K562 (cell line): ENCODE measurements at regions not wholly inside any gene's neighbourhood (a gene's known extent, or its start where the extent isn't known, plus 50 kb on each side); places are given as distances from the start of the nearest gene placed in this dataset.

ENCODE experiments used
- ATAC-seq: fragments of 200-7000 bp; cut with Tn5 transposase; 3 replicates; pipeline ENCODE4 v1.9.1; 2020; ENCODE audit warnings: moderate library complexity
- BruUV-seq: library from RNA; stranded (reverse); fragments of 400-500 nt; replicated peaks from 2 replicates; lab custom pipeline; 2021; lab: Mats Ljungman, UMichigan
- CTCF ChIA-PET: fragments of 300-600 bp; formaldehyde crosslinking; extraction: SDS; loops from one replicate; lab custom pipeline; 2021; ENCODE audit warnings: low intra/inter-chr PET ratio; lab: Yijun Ruan, JAX
- POLR2A ChIA-PET: fragments of 300-600, 350-650 bp; sonication (Branson Sonifier 250); formaldehyde crosslinking; extraction: SDS; loops from one replicate; lab custom pipeline; 2021; ENCODE audit warnings: antibody characterized with exemption, inconsistent platforms; lab: Yijun Ruan, JAX
- DNase-seq, 4 experiments: peaks; one replicate each; pipeline versions ENCODE4 v3.0.0 to v3.0.0-alpha.2; 2011 to 2018; ENCODE audit warnings: low spot score in 3 of 4, mixed read lengths in 3 of 4; ENCODE audit errors: extremely low read depth in 1 of 4
- FAIRE-seq: peaks from 2 replicates; lab custom pipeline; 2011; peaks lifted over from hg19 to GRCh38; lab: Jason Lieb, UNC
- H2AFZ ChIP-seq: 2 replicates; pipeline ENCODE4 v1.6.0; 2011; ENCODE audit warnings: low read depth, low read length, control low read depth, inconsistent platforms
- H3K27ac ChIP-seq: fragments of 200-600 bp; 3 replicates; pipeline ENCODE4 v1.8.0; 2011; ENCODE audit warnings: low read depth, mild to moderate bottlenecking, control low read depth, inconsistent platforms, low read length, moderate library complexity, mixed read lengths; ENCODE audit errors: extremely low read depth
- H3K27me3 ChIP-seq, 2 experiments: fragments of 300-600 bp in 1 of 2; 2 replicates in 1 of 2; 3 replicates in 1 of 2; pipeline versions ENCODE4 v1.6.0 to v1.8.0; 2011; ENCODE audit warnings: inconsistent platforms in 2 of 2, low read length in 2 of 2, mild to moderate bottlenecking in 1 of 2, mixed read lengths in 1 of 2, moderate library complexity in 1 of 2; ENCODE audit not compliant: control insufficient read depth in 2 of 2, insufficient read depth in 2 of 2
- H3K36me3 ChIP-seq: fragments of 300-600 bp; 3 replicates; pipeline ENCODE4 v1.8.0; 2011; ENCODE audit warnings: mild to moderate bottlenecking, low read length, inconsistent platforms; ENCODE audit not compliant: control insufficient read depth, insufficient read depth
- H3K4me1 ChIP-seq, 2 experiments: fragments of 200-600 bp in 1 of 2; replicated peaks in 1 of 2; 2 replicates in 1 of 2; 3 replicates in 1 of 2; pipeline versions ENCODE4 v1.5.1 to v1.8.0; 2011; ENCODE audit warnings: inconsistent platforms in 2 of 2, low read length in 2 of 2, mild to moderate bottlenecking in 1 of 2, mixed read lengths in 1 of 2, moderate library complexity in 1 of 2; ENCODE audit not compliant: control insufficient read depth in 2 of 2, insufficient read depth in 2 of 2
- H3K4me2 ChIP-seq: 2 replicates; pipeline ENCODE4 v1.6.1; 2011; ENCODE audit warnings: low read length, control low read depth, inconsistent platforms, mixed read lengths; ENCODE audit not compliant: insufficient read depth
- H3K4me3 ChIP-seq: fragments of 200-600 bp; sonication (generic), shearing (Covaris generic); 2 replicates; pipeline ENCODE4 v1.5.1; 2016; ENCODE audit warnings: control low read depth, inconsistent platforms
- H3K79me2 ChIP-seq: fragments of 200-600 bp; 3 replicates; pipeline ENCODE4 v1.8.0; 2011; ENCODE audit warnings: low read length, inconsistent platforms; ENCODE audit not compliant: control insufficient read depth, insufficient read depth
- H3K9ac ChIP-seq, 2 experiments: 2 replicates each; pipeline versions ENCODE4 v1.6.0 to v1.6.1; 2011; ENCODE audit warnings: low read depth in 2 of 2, low read length in 2 of 2, control low read depth in 1 of 2, inconsistent platforms in 1 of 2, mild to moderate bottlenecking in 1 of 2, mixed read lengths in 1 of 2; ENCODE audit not compliant: insufficient read depth in 1 of 2
- H3K9me1 ChIP-seq: one replicate; pipeline ENCODE4 v1.6.0; 2011; ENCODE audit warnings: inconsistent platforms, mild to moderate bottlenecking, low read length, moderate library complexity; ENCODE audit not compliant: control insufficient read depth, insufficient read depth
- H3K9me3 ChIP-seq: replicated peaks from 2 replicates; pipeline ENCODE4 v1.5.1; 2011; ENCODE audit warnings: low read depth, low read length, inconsistent platforms; ENCODE audit not compliant: control insufficient read depth, insufficient read depth
- H4K20me1 ChIP-seq: replicated peaks from 2 replicates; pipeline ENCODE4 v1.6.1; 2011; ENCODE audit warnings: low read length, inconsistent platforms, mixed read lengths; ENCODE audit not compliant: control insufficient read depth, insufficient read depth
- BHLHE40 ChIP-seq: IDR thresholded peaks from 2 replicates; pipeline ENCODE4 v1.6.1; 2011; ENCODE audit warnings: low read length, improper control_type of control experiment
- CSDE1 ChIP-seq, 2 experiments: fragments of 450-650 bp; IDR thresholded peaks; 2 replicates each; pipeline ENCODE4 v1.6.1; 2016; ENCODE audit warnings: mild to moderate bottlenecking in 1 of 2
- MAZ ChIP-seq, 2 experiments: fragments of 450-650 bp in 1 of 2; sonication (generic) in 1 of 2; formaldehyde crosslinking; IDR thresholded peaks in 1 of 2; conservative IDR thresholded peaks in 1 of 2; 2 replicates each; pipeline versions ENCODE4 v1.4.0 to v1.5.0; 2020; ENCODE audit warnings: mild to moderate bottlenecking in 1 of 2, missing genetic modification reagents in 1 of 2
- NR2C2 ChIP-seq, 2 experiments: fragments of 200-800 bp in 1 of 2; sonication (Bioruptor generic) in 1 of 2; sonication (generic) in 1 of 2; formaldehyde crosslinking in 1 of 2; IDR thresholded peaks; 2 replicates each; pipeline versions ENCODE4 v1.6.1 to v1.8.0; 2016 to 2022; ENCODE audit warnings: mild to moderate bottlenecking in 1 of 2, missing compliant biosample characterization in 1 of 2, missing genetic modification characterization in 1 of 2, missing genetic modification reagents in 1 of 2
- SIX5 ChIP-seq, 2 experiments: IDR thresholded peaks; 2 replicates each; pipeline ENCODE4 v1.6.1; 2011; ENCODE audit warnings: low read length in 2 of 2, borderline replicate concordance in 1 of 2, low read depth in 1 of 2, mild to moderate bottlenecking in 1 of 2, moderate library complexity in 1 of 2; ENCODE audit not compliant: insufficient read depth in 1 of 2
- SMARCA4 ChIP-seq: fragments of 450-650 bp; IDR thresholded peaks from 2 replicates; pipeline ENCODE4 v1.6.1; 2016
- U2AF2 ChIP-seq: fragments of 200-400 bp; formaldehyde crosslinking; optimal IDR thresholded peaks from 2 replicates; pipeline ENCODE3; 2017; ENCODE audit warnings: low read depth, mild to moderate bottlenecking, low read length
- ZBED1 ChIP-seq: IDR thresholded peaks from 2 replicates; pipeline ENCODE4 v1.6.1; 2014
- ZNF175 ChIP-seq: fragments of 200-800 bp; sonication (Bioruptor generic); IDR thresholded peaks from 2 replicates; pipeline ENCODE4 v1.6.1; 2016; ENCODE audit warnings: low read depth, mild to moderate bottlenecking, missing genetic modification characterization, missing compliant biosample characterization
- ZNF274 ChIP-seq: IDR thresholded peaks from 2 replicates; pipeline ENCODE4 v1.6.1; 2011; ENCODE audit warnings: low read depth, mild to moderate bottlenecking, low read length, moderate library complexity, borderline replicate concordance
- WGBS: fragments of 100-300 bp; shearing (Covaris generic); methylation state at CpG from one replicate; pipeline ENCODE4 v1.1.6; 2016; ENCODE audit warnings: low coverage, mixed read lengths; ENCODE audit not compliant: insufficient coverage; ENCODE audit errors: missing lambda C conversion rate; 5-methylcytosine and 5-hydroxymethylcytosine counted together
- in situ Hi-C: fragments of 300-500 bp; cut with MboI; formaldehyde crosslinking; loops from 4 replicates; pipeline ENCODE4 v1.15.0; 2018; ENCODE audit warnings: inconsistent platforms, mixed read lengths
- intact Hi-C: fragments of 100-400 bp; cut with micrococcal nuclease; formaldehyde crosslinking; loops from 2 replicates; pipeline ENCODE4 v1.14.2; 2022

DNA sequence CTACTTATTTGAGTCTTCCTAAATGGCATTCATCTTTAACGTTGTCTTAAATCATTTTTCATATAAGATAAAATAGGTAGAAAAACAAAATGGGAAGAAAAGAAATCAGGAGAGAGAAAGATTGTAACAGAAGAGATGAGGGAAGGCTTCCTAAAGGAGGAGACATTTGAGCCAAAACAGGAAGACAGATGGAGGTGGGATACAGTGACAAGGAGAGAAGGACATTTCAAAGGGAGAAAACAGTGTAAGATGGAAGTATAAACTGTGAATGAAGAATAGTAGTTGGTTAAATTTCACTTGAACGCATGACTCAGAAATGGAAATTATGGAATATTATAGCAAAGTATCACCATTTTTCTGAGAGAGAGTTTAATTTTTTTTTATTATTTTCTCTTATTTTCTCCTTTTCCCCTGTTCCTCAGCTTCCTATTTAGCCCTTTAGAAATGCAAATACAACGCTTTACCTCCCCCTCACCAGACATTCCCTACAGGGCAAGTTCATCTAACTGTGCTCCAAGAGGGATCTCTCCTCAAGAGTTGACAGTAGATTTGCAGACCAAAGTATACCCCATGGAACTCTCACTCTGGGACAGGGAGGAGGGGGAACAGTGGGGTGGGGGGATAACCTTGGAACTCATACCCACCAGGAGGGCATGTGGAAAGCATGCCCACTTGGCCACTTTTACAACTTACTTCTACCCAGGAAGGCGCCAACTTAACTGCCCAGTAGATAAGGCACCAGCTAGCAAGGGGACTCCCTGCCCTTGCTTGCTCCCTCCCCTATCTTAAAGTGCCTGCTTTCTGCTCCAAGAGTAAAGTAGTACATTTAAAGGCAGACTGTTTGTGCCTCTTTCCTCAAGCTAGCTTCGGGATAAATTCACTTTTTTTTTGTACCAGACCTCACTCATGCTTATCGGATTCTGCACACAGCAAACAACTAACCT lies 304.7 kb upstream of the POU5F2 start:
- ATAC-seq (no peak), DNase-seq (no peak), FAIRE-seq (no peak)
- intact Hi-C loops (no loop called here), in situ Hi-C loops (no loop called here)
- H4K20me1 ChIP-seq, result no peaks in the 10 kb centered on the region
- no TSS peak for BruUV-seq
- no peak overlapping the region for H2AFZ ChIP-seq
- 30% methylated on average over 6 of the region's 6 CpGs for WGBS
- no peak overlapping the region for H3K4me3 ChIP-seq
- H3K27me3 ChIP-seq, result no peaks in the 10 kb centered on the region
- no peaks in the 10 kb centered on the region for H3K9me1 ChIP-seq
- no peaks in the 10 kb centered on the region for H3K9me3 ChIP-seq
- H3K9ac ChIP-seq, result no peak overlapping the region
- H3K79me2 ChIP-seq, result no peaks in the 10 kb centered on the region
- no peak overlapping the region for H3K4me2 ChIP-seq
- ChIA-PET CTCF (no interaction called here), POLR2A (no interaction called here)
- TF ChIP-seq BHLHE40 (no peak), CSDE1 (IDR thresholded peaks at IDR 0.05) (no peak), ZNF175 (no peak), MAZ (CRISPR knock-in tag; conservative IDR thresholded peaks at IDR 0.05 in 1 of 2, IDR thresholded peaks at IDR 0.05 in 1 of 2) (no peak), ZBED1 (no peak), SIX5 (IDR thresholded peaks at IDR 0.05; ENCODE audit: borderline replicate concordance in 1 of 2, insufficient read depth in 1 of 2, low read depth in 1 of 2, low read length in 2 of 2) (no peak), SMARCA4 (no peak), U2AF2 (no peak), NR2C2 (CRISPR knock-in tag; IDR thresholded peaks at IDR 0.05) (no peak), NR2C2 (tag; IDR thresholded peaks at IDR 0.05) (no peak), ZNF274 (no peak)
- H3K4me1 ChIP-seq, result no peaks in the 10 kb centered on the region
- H3K36me3 ChIP-seq, result no peaks in the 10 kb centered on the region
- H3K27ac ChIP-seq, result no peak overlapping the region
